GM18505 (cell line): ENCODE measurements at regions not wholly inside any gene's neighbourhood (a gene's known extent, or its start where the extent isn't known, plus 50 kb on each side); places are given as distances from the start of the nearest gene placed in this dataset.
"Not testable (repeated sequence)": the region's sequence is repeated elsewhere in the genome, so short reads cannot be mapped to it uniquely, and the experiment has no call there.

Source experiments
- ATAC-seq: cut with Tn5 transposase; IDR thresholded peaks from one replicate; pipeline ENCODE4 v1.9.1; 2021; ENCODE audit not compliant: unreplicated experiment
- POLR2A ChIP-seq: IDR thresholded peaks from 4 replicates; pipeline ENCODE4 v1.6.1; 2011; ENCODE audit warnings: borderline replicate concordance; ENCODE audit not compliant: insufficient read depth, insufficient read length; ENCODE audit errors: extremely low read depth

- TF ChIP-seq POLR2A: no peak
- ATAC-seq: no peak
These were observed 66.6 kb downstream of the TNFAIP3 start for GRCh38 chr6:137933696-137934095.

- ATAC-seq: no peak
- TF ChIP-seq POLR2A: no peak
These were observed 69.7 kb downstream of the TNFAIP3 start for GRCh38 chr6:137936798-137937197.

- TF ChIP-seq POLR2A: no peak
- no peak for ATAC-seq
These were observed 70.8 kb downstream of the TNFAIP3 start for GRCh38 chr6:137937834-137938233.

DNA sequence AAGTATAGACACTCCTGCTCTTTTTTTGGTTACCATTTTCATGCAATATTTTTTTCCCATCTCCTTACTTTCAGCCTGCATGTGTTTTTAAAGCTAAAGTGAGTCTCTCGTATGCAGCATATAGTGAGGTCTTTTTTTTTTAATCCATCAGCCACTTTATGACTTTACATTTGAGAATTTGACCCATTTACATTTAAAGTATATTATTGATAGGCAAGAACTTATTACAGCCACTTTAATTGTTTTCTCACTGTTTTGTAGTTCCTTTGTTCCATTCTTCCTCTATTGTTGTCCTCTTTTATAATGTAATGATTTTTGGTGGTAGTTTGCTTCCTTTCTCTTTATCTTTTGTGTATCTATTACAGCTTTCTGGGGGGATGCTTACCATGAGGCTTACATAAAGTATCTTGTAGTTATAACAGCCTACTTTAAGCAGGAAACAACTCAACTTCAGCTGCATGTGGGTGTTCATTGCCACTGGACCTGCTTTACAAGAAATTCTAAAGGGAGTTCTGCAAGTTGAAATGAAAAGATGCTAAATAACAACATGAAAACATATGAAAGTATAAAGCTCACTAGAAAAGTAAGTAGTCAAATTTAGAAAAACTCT, 71.8 kb downstream of the TNFAIP3 start:
- ATAC-seq: no peak
- no peak for TF ChIP-seq POLR2A

DNA sequence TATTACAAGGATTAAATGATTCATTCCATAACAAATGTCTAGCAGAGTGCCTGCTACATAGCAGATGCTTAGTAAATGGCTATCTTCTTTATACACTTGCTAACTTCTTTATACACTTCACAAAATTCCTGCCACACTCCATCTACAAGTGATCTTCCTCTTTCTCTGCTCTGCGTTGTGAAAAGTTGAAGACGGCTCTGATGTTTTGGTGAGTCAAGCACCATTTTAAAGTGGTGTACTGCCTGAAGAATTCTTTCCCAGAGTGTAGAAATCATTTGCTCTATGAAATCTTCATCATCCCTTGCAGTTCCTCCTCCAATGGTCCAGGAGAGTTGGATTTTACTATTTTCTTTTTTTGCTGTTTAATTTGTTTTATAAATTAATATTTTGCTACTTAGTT, 74.9 kb downstream of the TNFAIP3 start:
- ATAC-seq: no peak
- no peak for TF ChIP-seq POLR2A

DNA sequence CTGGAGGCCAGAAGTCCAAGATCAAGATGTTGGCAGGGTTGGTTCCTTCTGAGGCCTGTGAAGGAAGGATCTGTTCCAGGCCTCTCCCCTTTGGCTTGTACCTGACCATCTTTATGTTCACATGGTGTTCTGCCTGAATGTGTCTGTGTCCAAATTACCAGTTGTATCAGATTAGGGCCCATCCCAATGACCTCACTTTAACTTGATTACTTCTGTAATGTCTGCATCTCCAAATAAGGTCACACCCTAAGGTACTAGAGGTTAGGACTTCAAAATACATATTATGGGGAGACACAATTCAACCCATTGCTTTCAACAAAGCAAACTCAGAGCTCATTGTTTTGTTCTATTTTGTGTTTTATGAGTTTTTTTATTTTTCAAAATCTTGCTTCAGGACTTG, 75.7 kb downstream of the TNFAIP3 start:
- no peak for TF ChIP-seq POLR2A
- ATAC-seq: no peak

- ATAC-seq: not testable (repeated sequence)
These were observed 77.3 kb downstream of the TNFAIP3 start for GRCh38 chr6:137944381-137944780.

DNA sequence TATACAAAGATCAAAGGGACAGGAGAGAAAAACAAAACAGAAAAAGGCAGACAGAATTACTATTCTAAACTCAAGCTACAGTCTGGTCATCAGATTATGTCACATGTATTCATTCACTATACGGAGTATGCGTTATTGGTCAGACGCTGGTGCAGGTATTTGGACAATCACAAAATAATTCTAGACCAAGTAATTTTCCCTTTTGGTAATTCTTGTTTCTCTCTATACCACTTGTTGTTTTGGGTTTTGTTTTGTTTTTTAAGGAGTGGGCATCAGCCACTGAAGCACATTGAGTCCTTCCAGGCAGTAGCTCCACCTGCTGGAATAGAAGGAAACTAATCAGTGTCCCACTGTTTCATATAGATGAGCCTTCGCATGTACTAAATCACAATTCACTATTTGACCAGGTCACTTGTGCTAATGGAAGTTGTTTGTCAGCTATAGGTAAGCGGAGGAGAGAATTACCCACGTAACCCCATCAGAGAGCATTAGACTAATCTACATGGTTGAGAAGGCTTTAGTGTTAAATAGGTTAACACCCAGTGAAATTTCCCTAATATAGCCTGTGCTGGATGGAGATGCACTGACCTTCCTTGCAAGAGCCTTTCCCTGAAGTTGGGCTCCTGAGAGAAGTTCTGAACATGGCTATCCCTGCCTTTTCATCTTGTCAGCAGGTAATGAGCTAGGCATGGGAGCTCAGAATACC, 77.9 kb downstream of the TNFAIP3 start:
- no peak for TF ChIP-seq POLR2A
- ATAC-seq: no peak

DNA sequence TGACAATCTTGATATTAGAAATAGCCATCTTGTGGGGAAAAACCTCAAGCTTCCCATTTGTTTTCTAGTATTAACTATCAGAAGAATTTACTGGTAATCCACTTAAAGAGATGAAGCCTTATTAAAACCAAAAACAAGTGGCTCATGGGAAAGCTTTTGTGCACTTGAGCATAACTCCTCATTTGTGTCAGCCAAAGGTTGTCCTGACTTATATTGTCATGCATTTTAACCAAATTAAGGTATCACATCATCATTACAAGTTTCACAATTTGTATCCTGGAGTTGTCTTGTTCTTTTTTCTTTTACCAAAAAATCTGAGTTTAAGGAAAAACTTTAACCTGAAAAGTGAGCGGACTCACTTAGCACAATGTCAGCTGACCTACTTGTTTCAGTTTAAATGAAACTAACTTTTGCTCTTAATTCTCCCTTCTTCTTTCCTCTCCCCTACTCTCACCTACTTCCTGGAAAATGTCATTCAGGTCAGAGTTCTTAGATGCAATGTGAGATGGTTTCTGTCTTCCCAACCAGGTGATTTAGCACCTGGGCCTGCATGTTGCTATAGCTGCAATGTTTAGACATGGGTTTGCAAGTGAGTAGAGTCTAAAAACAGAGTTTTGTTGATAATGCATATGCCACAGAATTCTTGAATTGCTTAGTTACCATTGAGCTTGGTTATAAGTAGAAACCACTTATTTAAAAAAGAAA, 82.8 kb downstream of the TNFAIP3 start:
- ATAC-seq: peak; percentile 38
- TF ChIP-seq POLR2A: no peak

DNA sequence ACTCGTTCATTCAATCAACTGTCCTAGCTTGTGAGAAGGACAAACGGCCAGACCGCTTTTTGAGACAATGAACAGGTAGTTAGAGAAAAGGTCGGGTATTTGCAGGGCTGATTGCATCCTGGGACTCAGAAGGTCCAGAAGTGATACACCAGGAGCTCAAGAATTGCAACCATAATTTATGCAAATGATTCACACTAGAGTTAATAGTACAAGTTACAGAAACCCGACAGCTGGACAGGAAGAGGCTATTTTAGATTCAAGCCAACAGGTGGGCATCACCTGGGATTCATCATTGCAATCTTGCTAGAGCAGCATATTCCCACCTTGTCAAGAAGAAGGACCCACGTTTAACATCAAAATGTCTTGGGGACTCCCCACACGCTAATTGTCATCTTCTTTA, 83.5 kb downstream of the TNFAIP3 start:
- no peak for TF ChIP-seq POLR2A
- no peak for ATAC-seq

- peak; percentile 49 for ATAC-seq
- TF ChIP-seq POLR2A: no peak
These were observed 84.1 kb downstream of the TNFAIP3 start for GRCh38 chr6:137951064-137951597.

GRCh38 chr6:137952247-137952646, 85.2 kb downstream of the TNFAIP3 start:
- ATAC-seq: no peak
- TF ChIP-seq POLR2A: no peak

GRCh38 chr6:137953761-137954160, 86.7 kb downstream of the TNFAIP3 start:
- ATAC-seq: no peak
- TF ChIP-seq POLR2A: no peak

GRCh38 chr6:137954253-137954652, 87.2 kb downstream of the TNFAIP3 start:
- ATAC-seq: no peak
- TF ChIP-seq POLR2A: no peak

- no peak for ATAC-seq
- no peak for TF ChIP-seq POLR2A
These were observed 89.0 kb downstream of the TNFAIP3 start for GRCh38 chr6:137956098-137956488.

DNA sequence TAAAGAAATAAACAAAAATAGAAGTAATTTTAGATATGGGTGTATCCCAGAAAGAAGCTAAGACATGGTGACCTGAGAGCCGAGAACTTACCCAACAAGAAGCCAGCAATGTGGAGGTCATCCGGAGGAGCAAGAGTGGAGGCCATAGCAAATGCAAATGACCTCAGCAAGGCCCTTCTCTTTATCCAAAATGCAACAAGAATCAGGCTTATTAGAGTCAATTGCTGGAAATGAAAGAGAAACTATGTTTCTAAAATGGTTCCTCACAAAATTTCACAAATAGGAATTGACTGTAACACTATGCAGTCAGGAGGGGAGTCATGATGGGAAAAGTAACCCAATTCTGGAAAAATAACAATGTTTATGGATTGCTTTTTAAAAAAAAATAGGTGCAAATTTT, 90.4 kb downstream of the TNFAIP3 start:
- TF ChIP-seq POLR2A: no peak
- no peak for ATAC-seq
